Gastroesophageal sphincter (tissue), 3 donors: ENCODE measurements at regions not wholly inside any gene's neighbourhood (a gene's known extent, or its start where the extent isn't known, plus 50 kb on each side); places are given as distances from the start of the nearest gene placed in this dataset.

ENCODE experiments used
- CTCF ChIP-seq, 4 experiments: fragments of 200-600 bp in 2 of 4; fragments of 450-650 bp in 2 of 4; sonication (generic) in 1 of 4; IDR thresholded peaks; one replicate each; pipeline ENCODE4 v1.5.1; 2017 to 2019; ENCODE audit warnings: antibody characterized with exemption in 4 of 4, mild to moderate bottlenecking in 2 of 4, moderate library complexity in 2 of 4
- POLR2A ChIP-seq, 2 donors: fragments of 450-650 bp; IDR thresholded peaks; one replicate each; pipeline ENCODE4 v1.6.1; 2017; ENCODE audit warnings: antibody characterized with exemption in 2 of 2, mild to moderate bottlenecking in 2 of 2, moderate library complexity in 1 of 2
- POLR2AphosphoS5 ChIP-seq: sonication (generic); formaldehyde crosslinking; IDR thresholded peaks from one replicate; pipeline ENCODE4 v1.6.1; 2017; ENCODE audit warnings: antibody characterized with exemption

GRCh38 chr20:41748756-41749582, 130.8 kb upstream of the CHD6 start:
- no peak for TF ChIP-seq CTCF (IDR thresholded peaks at IDR 0.05)
- no peak for TF ChIP-seq POLR2A (IDR thresholded peaks at IDR 0.05)
- TF ChIP-seq POLR2AphosphoS5: no peak
